Peyer's patch (tissue), 4 donors: ENCODE measurements at regions not wholly inside any gene's neighbourhood (a gene's known extent, or its start where the extent isn't known, plus 50 kb on each side); places are given as distances from the start of the nearest gene placed in this dataset.

Experiments
- DNase-seq, 3 donors: peaks; one replicate each; pipeline ENCODE4 v3.0.0-alpha.2; 2017 to 2019
- H3K27ac ChIP-seq, 4 donors: fragments of 200-600 bp; sonication (generic); one replicate each; pipeline ENCODE4 v1.5.1; 2016 to 2019
- H3K27me3 ChIP-seq, 2 donors: fragments of 200-600 bp; sonication (generic); one replicate each; pipeline ENCODE4 v1.5.1; 2019
- H3K36me3 ChIP-seq, 3 donors: fragments of 200-600 bp; sonication (generic); one replicate each; pipeline ENCODE4 v1.5.1; 2016 to 2019
- H3K4me1 ChIP-seq, 4 donors: fragments of 200-600 bp; sonication (generic); one replicate each; pipeline ENCODE4 v1.5.1; 2016 to 2019
- H3K4me3 ChIP-seq, 4 donors: fragments of 200-600 bp; sonication (generic); 1 replicate in 3 of 4; 2 replicates in 1 of 4; pipeline ENCODE4 v1.5.1; 2016 to 2019; ENCODE audit warnings: mild to moderate bottlenecking in 1 of 4
- H3K9me3 ChIP-seq, 4 donors: fragments of 200-600 bp; sonication (generic); one replicate each; pipeline ENCODE4 v1.5.1; 2016 to 2019; ENCODE audit warnings: mild to moderate bottlenecking in 1 of 4
- CTCF ChIP-seq, 6 experiments: fragments of 450-650 bp in 4 of 6; fragments of 200-600 bp in 2 of 6; sonication (generic) in 1 of 6; IDR thresholded peaks; one replicate each; pipeline ENCODE4 v1.5.1; 2017 to 2019; ENCODE audit warnings: antibody characterized with exemption in 6 of 6, mild to moderate bottlenecking in 3 of 6, moderate library complexity in 1 of 6
- POLR2A ChIP-seq, 2 donors: fragments of 450-650 bp; IDR thresholded peaks; one replicate each; pipeline ENCODE4 v1.5.1; 2017; ENCODE audit warnings: antibody characterized with exemption in 2 of 2, mild to moderate bottlenecking in 2 of 2, moderate library complexity in 2 of 2

- no peak for TF ChIP-seq CTCF (IDR thresholded peaks at IDR 0.05)
- TF ChIP-seq POLR2A (IDR thresholded peaks at IDR 0.05): no peak
- H3K27me3 ChIP-seq: no peaks in the 10 kb centered on the region
Observed at GRCh38 chr12:13289653-13290289, 93.2 kb downstream of the EMP1 start.

DNA sequence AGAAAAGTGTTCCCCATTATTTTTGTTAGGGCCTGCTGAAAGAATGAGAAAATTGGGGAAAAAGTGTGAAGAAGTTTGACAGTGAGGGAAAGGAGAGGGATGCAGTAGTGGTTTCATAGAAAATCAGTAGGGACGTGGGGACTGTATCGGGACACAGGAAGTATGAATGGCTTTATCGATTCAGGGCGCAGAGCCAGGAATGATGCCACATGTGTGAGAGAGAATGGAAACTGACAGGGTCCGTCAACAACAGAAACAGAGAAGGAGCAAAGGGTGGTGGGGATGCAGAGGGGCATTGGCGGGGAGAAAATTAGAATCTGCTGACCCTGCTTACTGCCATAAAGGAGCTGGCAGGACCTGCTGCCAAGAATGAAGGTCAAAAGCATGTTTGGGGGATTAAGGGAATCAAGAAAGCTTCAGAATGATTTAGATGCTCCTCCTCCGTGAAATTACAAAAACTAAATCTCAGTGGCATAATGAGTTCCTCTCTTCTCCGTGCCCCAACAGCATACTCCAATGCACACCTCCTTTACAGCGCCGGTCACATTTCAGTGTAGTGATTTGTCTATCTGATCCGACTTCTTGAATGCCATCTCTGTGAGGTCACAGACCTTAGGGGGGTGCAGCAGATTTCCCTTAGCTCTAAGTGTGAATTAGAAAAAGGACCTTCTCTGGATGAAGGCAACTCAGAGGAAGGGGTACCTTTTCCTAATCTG is 92.6 kb downstream of the EMP1 start:
- Histone ChIP-seq H3K36me3 (no peaks in the 10 kb centered on the region), H3K4me1 (no peaks in the 10 kb centered on the region), H3K27me3 (no peaks in the 10 kb centered on the region), H3K27ac (no peak overlapping the region), H3K9me3 (no peaks in the 10 kb centered on the region), H3K4me3 (no peak overlapping the region)
- DNase-seq: no peak
- TF ChIP-seq POLR2A (IDR thresholded peaks at IDR 0.05) (no peak), CTCF (IDR thresholded peaks at IDR 0.05) (no peak)

More at GRCh38 chr12:13289653-13290289, 93.2 kb downstream of the EMP1 start:
- no peaks in the 10 kb centered on the region for H3K36me3 ChIP-seq
- no peak overlapping the region for H3K27ac ChIP-seq
- H3K4me1 ChIP-seq: no peaks in the 10 kb centered on the region
- no peak for DNase-seq
- no peaks in the 10 kb centered on the region for H3K9me3 ChIP-seq
- H3K4me3 ChIP-seq: no peak overlapping the region

GRCh38 chr12:13288501-13288900 is 92.0 kb downstream of the EMP1 start:
- no peaks in the 10 kb centered on the region for H3K9me3 ChIP-seq
- H3K36me3 ChIP-seq: no peaks in the 10 kb centered on the region
- no peaks in the 10 kb centered on the region for H3K4me1 ChIP-seq
- H3K27me3 ChIP-seq: no peaks in the 10 kb centered on the region
- no peak for DNase-seq
- TF ChIP-seq POLR2A (IDR thresholded peaks at IDR 0.05) (no peak), CTCF (IDR thresholded peaks at IDR 0.05) (no peak)
- no peak overlapping the region for H3K4me3 ChIP-seq
- no peak overlapping the region for H3K27ac ChIP-seq

DNA sequence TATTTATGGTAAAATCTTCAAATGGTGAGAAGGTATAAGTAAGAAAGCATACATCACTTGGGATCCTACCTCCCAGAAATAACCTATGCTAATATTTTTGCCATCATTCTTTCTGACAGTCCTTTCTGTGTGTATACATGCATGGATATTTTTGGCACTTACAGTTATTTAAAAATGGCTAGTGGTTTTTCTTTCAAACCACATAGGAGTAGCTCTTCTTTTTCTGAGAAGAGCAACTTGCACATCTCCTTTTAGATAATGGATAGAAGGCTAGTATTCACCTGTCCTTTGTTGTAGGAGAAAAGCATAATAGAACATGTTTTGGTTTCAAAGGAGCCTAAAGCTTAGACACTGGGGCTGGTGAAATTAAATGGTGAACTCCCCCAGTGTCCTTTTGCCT is 87.3 kb downstream of the EMP1 start:
- no peaks in the 10 kb centered on the region for H3K9me3 ChIP-seq
- H3K36me3 ChIP-seq: no peaks in the 10 kb centered on the region
- DNase-seq: no peak
- H3K27me3 ChIP-seq: no peaks in the 10 kb centered on the region
- no peak overlapping the region for H3K4me3 ChIP-seq
- H3K4me1 ChIP-seq: no peaks in the 10 kb centered on the region
- H3K27ac ChIP-seq: no peak overlapping the region
- TF ChIP-seq CTCF (IDR thresholded peaks at IDR 0.05): no peak
- TF ChIP-seq POLR2A (IDR thresholded peaks at IDR 0.05): no peak

- no peak for DNase-seq
- H3K4me3 ChIP-seq: no peak overlapping the region
- peaks cover 0 to 4% (median 0%) of the 10 kb centered on the region in 4 donors for H3K4me1 ChIP-seq
- TF ChIP-seq CTCF (IDR thresholded peaks at IDR 0.05) (no peak), POLR2A (IDR thresholded peaks at IDR 0.05) (no peak)
- H3K27ac ChIP-seq: no peak overlapping the region
- H3K36me3 ChIP-seq: no peaks in the 10 kb centered on the region
- no peaks in the 10 kb centered on the region for H3K9me3 ChIP-seq
- no peaks in the 10 kb centered on the region for H3K27me3 ChIP-seq
Observed at GRCh38 chr12:13282861-13283260, 86.3 kb downstream of the EMP1 start.
